Thyroid gland (tissue), 4 donors: ENCODE measurements at regions not wholly inside any gene's neighbourhood (a gene's known extent, or its start where the extent isn't known, plus 50 kb on each side); places are given as distances from the start of the nearest gene placed in this dataset.

Experiments used
- POLR2A ChIP-seq, 2 donors: fragments of 450-650 bp; IDR thresholded peaks; one replicate each; pipeline ENCODE4 v1.6.1; 2017; ENCODE audit warnings: antibody characterized with exemption in 2 of 2, mild to moderate bottlenecking in 2 of 2, moderate library complexity in 1 of 2
- TF ChIP-seq, protein P1 (sequence below), 6 experiments: fragments of 200-600 bp in 3 of 6; fragments of 450-650 bp in 3 of 6; sonication (generic) in 3 of 6; IDR thresholded peaks; one replicate each; pipeline ENCODE4 v1.5.1; 2016 to 2019; ENCODE audit warnings: antibody characterized with exemption in 6 of 6, mild to moderate bottlenecking in 2 of 6, inconsistent platforms in 1 of 6, moderate library complexity in 1 of 6

DNA sequence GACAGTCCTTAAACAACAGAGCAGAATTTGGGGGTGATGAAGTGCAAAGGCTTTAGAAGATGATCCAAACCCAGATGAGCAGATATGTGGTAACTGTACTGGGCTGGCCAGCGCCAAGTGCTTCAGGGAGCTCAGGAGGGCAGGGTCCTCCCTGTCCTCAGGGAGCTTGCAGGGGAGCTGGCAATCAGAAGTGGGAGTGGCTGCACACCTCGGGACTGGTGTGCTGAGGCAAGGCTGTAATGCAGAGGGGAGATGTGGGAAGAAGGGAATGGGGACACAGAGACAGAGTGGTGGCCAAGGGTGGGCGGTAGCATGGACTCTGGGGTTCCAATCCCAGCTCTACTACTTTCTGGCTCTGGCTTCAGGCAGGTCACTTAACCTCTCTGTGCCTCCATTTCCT is 235.6 kb upstream of the NCAM1 start:
- TF ChIP-seq, protein P1, sequence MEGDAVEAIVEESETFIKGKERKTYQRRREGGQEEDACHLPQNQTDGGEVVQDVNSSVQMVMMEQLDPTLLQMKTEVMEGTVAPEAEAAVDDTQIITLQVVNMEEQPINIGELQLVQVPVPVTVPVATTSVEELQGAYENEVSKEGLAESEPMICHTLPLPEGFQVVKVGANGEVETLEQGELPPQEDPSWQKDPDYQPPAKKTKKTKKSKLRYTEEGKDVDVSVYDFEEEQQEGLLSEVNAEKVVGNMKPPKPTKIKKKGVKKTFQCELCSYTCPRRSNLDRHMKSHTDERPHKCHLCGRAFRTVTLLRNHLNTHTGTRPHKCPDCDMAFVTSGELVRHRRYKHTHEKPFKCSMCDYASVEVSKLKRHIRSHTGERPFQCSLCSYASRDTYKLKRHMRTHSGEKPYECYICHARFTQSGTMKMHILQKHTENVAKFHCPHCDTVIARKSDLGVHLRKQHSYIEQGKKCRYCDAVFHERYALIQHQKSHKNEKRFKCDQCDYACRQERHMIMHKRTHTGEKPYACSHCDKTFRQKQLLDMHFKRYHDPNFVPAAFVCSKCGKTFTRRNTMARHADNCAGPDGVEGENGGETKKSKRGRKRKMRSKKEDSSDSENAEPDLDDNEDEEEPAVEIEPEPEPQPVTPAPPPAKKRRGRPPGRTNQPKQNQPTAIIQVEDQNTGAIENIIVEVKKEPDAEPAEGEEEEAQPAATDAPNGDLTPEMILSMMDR (IDR thresholded peaks at IDR 0.05) = no peak
- no peak for TF ChIP-seq POLR2A (IDR thresholded peaks at IDR 0.05)
